ENCODE measurements at regions not wholly inside any gene's neighbourhood (a gene's known extent, or its start where the extent isn't known, plus 50 kb on each side); places are given as distances from the start of the nearest gene placed in this dataset.
A peak's percentile ranks its signal among the peaks of the same experiment; 100 is the strongest.

DNA sequence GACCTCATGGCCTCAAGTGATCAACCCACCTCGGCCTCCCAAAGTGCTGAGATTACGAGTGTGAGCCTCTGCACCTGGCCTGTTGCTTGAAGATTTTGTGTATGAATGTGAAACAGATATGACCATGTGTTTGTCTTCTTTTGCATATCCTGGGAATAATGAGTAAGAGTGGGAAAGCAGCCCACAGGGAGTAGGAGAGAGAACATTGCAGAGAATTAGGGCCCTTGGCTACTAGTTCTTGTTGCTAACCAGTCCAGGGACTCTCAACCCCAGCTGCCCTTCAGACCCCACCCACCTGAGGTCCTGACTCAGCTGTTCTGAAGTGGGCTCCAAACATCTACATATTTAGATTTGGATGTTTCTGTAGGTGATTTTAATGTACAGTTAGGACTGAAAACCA is 125.5 kb downstream of the MTX3 start:
- no peak for DNase-seq
- Mint-ChIP-seq H3K27me3 (peaks cover 8% of the 10 kb centered on the region), H3K36me3 (peaks cover 2% of the 10 kb centered on the region), H3K4me3 (no peak overlapping the region), H3K9me3 (no peaks in the 10 kb centered on the region), H3K27ac (no peak overlapping the region), H3K4me1 (ENCODE audit: low read depth) (no peaks in the 10 kb centered on the region)
- ChIA-PET POLR2A (no interaction called here), CTCF (interaction anchor here (1.4 kb wide), 1 partner anchor 13 kb away, joined by 3 read pairs; no protein-coding TSS in a partner anchor)
- intact Hi-C loops (cut with micrococcal nuclease): no loop called here

DNA sequence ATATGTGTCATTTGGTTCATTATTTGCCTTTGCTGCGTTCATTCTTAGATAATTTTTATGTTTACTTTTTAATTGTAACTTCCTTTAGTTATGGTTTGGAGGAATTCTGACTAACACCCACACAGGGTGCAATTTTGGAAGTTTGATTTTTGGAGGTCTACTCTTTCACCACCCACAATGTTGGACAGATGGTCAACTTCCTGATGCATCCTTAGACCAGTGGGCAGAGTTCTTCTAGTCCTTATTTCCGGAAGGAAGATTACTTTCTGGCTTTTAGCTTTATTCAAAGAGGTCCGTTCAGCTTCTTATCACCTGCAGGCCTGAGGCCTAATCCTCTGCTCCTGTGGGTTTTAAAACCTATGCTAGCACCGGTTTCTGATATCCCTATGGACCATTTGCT is 126.7 kb downstream of the MTX3 start:
- no peak overlapping the region for H3K4me3 Mint-ChIP-seq
- intact Hi-C loops (cut with micrococcal nuclease): no loop called here
- peaks cover 2% of the 10 kb centered on the region for H3K36me3 Mint-ChIP-seq
- H3K27ac Mint-ChIP-seq: no peak overlapping the region
- H3K27me3 Mint-ChIP-seq: peaks cover 5% of the 10 kb centered on the region
- DNase-seq: no peak
- no peaks in the 10 kb centered on the region for H3K9me3 Mint-ChIP-seq
- POLR2A ChIA-PET: no interaction called here
- CTCF ChIA-PET: interaction anchor here (1.0 kb wide), 2 partner anchors 9 to 10 kb away, joined by 3 read pairs; no protein-coding TSS in a partner anchor
- no peaks in the 10 kb centered on the region for H3K4me1 Mint-ChIP-seq (ENCODE audit: low read depth)

DNA sequence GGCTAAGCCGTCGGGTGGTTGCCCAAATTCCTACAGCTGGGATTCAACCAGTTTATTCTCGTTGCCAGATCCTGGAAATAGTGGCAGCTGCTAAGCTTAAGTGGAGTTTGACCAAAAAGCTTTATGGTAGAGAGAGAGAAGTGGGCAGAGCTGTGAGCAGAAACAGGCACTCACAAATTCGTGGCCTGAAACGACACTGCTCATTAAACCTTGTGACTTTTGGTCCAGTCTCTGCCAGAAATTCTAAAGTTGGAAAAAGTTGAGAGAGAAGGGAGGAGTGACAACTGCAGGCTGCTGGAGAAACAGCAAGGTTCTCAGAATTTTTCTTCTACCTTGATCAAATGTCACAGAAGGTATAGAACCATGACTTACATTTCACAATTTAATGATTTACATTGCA is 131.5 kb downstream of the MTX3 start:
- intact Hi-C loops (cut with micrococcal nuclease): loop anchor here (5.0 kb wide), 1 partner anchor 347 kb away; the partner anchor contains the start of gene HOMER1
- Mint-ChIP-seq H3K4me1 (ENCODE audit: low read depth) (peaks cover 3% of the 10 kb centered on the region), H3K36me3 (no peaks in the 10 kb centered on the region), H3K4me3 (no peak overlapping the region), H3K27me3 (peaks cover 4% of the 10 kb centered on the region), H3K27ac (no peak overlapping the region), H3K9me3 (no peaks in the 10 kb centered on the region)
- DNase-seq: no peak
- CTCF ChIA-PET: interaction anchor here (1.3 to 1.6 kb wide), 2 partner anchors 224 to 306 kb away, joined by 3 to 11 read pairs; no protein-coding TSS in a partner anchor
- POLR2A ChIA-PET: no interaction called here

DNA sequence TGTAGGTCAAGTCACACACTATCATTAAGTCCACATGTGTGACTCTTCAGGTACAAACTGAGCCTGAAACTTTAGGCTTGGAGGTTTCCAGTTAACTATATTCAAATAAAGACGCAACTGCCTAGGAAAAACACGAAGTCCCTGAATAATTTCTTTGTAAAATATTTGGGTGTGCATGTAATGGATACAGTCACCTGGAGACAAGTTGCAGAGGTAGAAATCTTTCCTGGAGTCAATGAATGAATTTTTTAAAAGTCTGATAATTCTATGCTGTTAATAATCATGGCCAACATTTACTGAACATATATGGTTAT is 132.7 kb downstream of the MTX3 start:
- ChIA-PET POLR2A (no interaction called here), CTCF (interaction anchor here (1.0 to 3.1 kb wide), 11 partner anchors 10 to 299 kb away, joined by 3 to 34 read pairs (median 4); no protein-coding TSS in a partner anchor)
- Mint-ChIP-seq H3K4me3 (no peak overlapping the region), H3K27ac (no peak overlapping the region), H3K9me3 (no peaks in the 10 kb centered on the region), H3K27me3 (peaks cover 7% of the 10 kb centered on the region), H3K4me1 (ENCODE audit: low read depth) (peaks cover 3% of the 10 kb centered on the region), H3K36me3 (no peaks in the 10 kb centered on the region)
- no peak for DNase-seq
- intact Hi-C loops (cut with micrococcal nuclease): loop anchor here (1.0 to 5.0 kb wide), 3 partner anchors 155 to 346 kb away; partner anchors contain the start of gene HOMER1

GRCh38 chr5:79857714-79858409 is 133.2 kb downstream of the MTX3 start:
- H3K4me1 Mint-ChIP-seq (ENCODE audit: low read depth): peaks cover 3% of the 10 kb centered on the region
- peaks cover 3% of the 10 kb centered on the region for H3K27me3 Mint-ChIP-seq
- H3K27ac Mint-ChIP-seq: no peak overlapping the region
- H3K4me3 Mint-ChIP-seq: no peak overlapping the region
- intact Hi-C loops (cut with micrococcal nuclease): loop anchor here (1.0 to 5.0 kb wide), 3 partner anchors 155 to 346 kb away; partner anchors contain the start of gene HOMER1
- H3K36me3 Mint-ChIP-seq: no peaks in the 10 kb centered on the region
- CTCF ChIA-PET: interaction anchor here (0.7 to 3.1 kb wide), 16 partner anchors 9 to 873 kb away, joined by 3 to 34 read pairs (median 4); partner anchors contain the start of gene ARSB
- no peaks in the 10 kb centered on the region for H3K9me3 Mint-ChIP-seq
- peak; percentile 87 for DNase-seq
- POLR2A ChIA-PET: no interaction called here

GRCh38 chr5:79856456-79857055 is 134.5 kb downstream of the MTX3 start:
- no peak overlapping the region for H3K4me3 Mint-ChIP-seq
- intact Hi-C loops (cut with micrococcal nuclease): loop anchor here (5.0 kb wide), 1 partner anchor 344 kb away; the partner anchor contains the start of gene HOMER1

GRCh38 chr5:79853676-79854418 is 137.2 kb downstream of the MTX3 start:
- Mint-ChIP-seq H3K4me1 (ENCODE audit: low read depth) (peaks cover 3% of the 10 kb centered on the region), H3K36me3 (no peaks in the 10 kb centered on the region), H3K27ac (no peak overlapping the region), H3K27me3 (peaks cover 3% of the 10 kb centered on the region), H3K4me3 (no peak overlapping the region), H3K9me3 (no peaks in the 10 kb centered on the region)
- peak; percentile 63 for DNase-seq
- POLR2A ChIA-PET: no interaction called here
- intact Hi-C loops (cut with micrococcal nuclease): no loop called here
- CTCF ChIA-PET: interaction anchor here (1.0 to 1.5 kb wide), 5 partner anchors 10 to 295 kb away, joined by 3 to 5 read pairs (median 3); no protein-coding TSS in a partner anchor

More at GRCh38 chr5:79856456-79857055, 134.5 kb downstream of the MTX3 start:
- Mint-ChIP-seq H3K9me3 (no peaks in the 10 kb centered on the region), H3K4me1 (ENCODE audit: low read depth) (peaks cover 3% of the 10 kb centered on the region), H3K36me3 (no peaks in the 10 kb centered on the region), H3K27me3 (peaks cover 3% of the 10 kb centered on the region), H3K27ac (no peak overlapping the region)
- POLR2A ChIA-PET: no interaction called here
- DNase-seq: no peak
- CTCF ChIA-PET: interaction anchor here (1.2 to 3.1 kb wide), 5 partner anchors 11 to 280 kb away, joined by 3 to 34 read pairs (median 4); no protein-coding TSS in a partner anchor

DNA sequence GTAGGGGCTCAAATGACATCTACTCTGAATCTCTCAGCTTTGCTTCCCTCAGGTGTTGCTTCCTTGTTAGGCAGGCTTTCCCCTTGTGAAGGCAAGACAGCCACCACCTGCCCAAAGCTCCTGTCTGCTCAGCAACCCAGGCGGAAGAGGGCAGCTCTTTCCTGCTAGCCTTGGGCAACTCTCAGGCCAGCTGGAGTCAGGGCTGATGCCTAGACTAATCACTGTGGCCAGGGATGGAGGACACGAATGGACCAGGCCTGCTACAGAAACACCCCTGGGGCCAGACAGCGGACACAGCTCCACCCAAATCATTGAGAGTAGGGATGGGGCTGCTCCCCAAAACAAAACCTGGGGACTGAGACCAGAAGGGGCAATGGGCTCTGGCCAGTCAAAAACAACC is 138.0 kb downstream of the MTX3 start:
- DNase-seq: no peak
- intact Hi-C loops (cut with micrococcal nuclease): no loop called here
- no peak overlapping the region for H3K27ac Mint-ChIP-seq
- CTCF ChIA-PET: interaction anchor here (1.0 to 1.5 kb wide), 3 partner anchors 13 to 294 kb away, joined by 3 to 5 read pairs (median 4); no protein-coding TSS in a partner anchor
- no peaks in the 10 kb centered on the region for H3K9me3 Mint-ChIP-seq
- peaks cover 4% of the 10 kb centered on the region for H3K4me1 Mint-ChIP-seq (ENCODE audit: low read depth)
- peaks cover 5% of the 10 kb centered on the region for H3K27me3 Mint-ChIP-seq
- no peak overlapping the region for H3K4me3 Mint-ChIP-seq
- POLR2A ChIA-PET: no interaction called here
- no peaks in the 10 kb centered on the region for H3K36me3 Mint-ChIP-seq

GRCh38 chr5:79851391-79851863 is 139.6 kb downstream of the MTX3 start:
- Mint-ChIP-seq H3K36me3 (no peaks in the 10 kb centered on the region), H3K9me3 (no peaks in the 10 kb centered on the region), H3K27me3 (peaks cover 15% of the 10 kb centered on the region), H3K27ac (no peak overlapping the region), H3K4me3 (no peak overlapping the region), H3K4me1 (ENCODE audit: low read depth) (peaks cover 2% of the 10 kb centered on the region)
- ChIA-PET POLR2A (no interaction called here), CTCF (no interaction called here)
- DNase-seq: no peak
- intact Hi-C loops (cut with micrococcal nuclease): no loop called here

- Mint-ChIP-seq H3K27me3 (peaks cover 15% of the 10 kb centered on the region), H3K9me3 (no peaks in the 10 kb centered on the region), H3K4me3 (no peak overlapping the region), H3K36me3 (no peaks in the 10 kb centered on the region), H3K4me1 (ENCODE audit: low read depth) (peaks cover 5% of the 10 kb centered on the region), H3K27ac (no peak overlapping the region)
- ChIA-PET CTCF (no interaction called here), POLR2A (no interaction called here)
- intact Hi-C loops (cut with micrococcal nuclease): no loop called here
- DNase-seq: no peak
Observed at GRCh38 chr5:79850941-79851340, 140.1 kb downstream of the MTX3 start.

DNA sequence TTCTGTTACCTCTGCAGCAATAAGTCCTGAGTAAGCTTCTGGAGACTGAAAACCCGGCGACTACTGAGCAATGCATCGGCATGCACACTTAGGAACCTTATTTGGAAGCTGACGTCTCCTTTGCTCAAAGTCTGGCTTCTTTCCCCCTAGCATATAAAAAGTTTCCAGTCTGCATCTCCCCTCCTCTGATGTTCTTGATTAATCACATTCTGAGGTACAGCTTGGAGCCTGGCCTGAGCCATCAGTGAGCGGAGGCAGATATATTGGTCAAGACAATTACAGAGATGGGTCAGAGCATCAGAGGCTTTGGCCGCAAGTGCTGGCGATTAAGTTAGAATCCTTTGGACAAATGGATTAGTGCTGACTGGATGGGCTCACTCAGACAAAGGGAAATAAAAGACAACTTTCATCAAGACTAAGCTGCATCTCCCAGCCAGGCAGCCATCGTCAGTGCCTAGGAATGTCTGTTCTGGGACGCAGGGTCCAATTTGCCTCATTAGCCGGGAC is 140.7 kb downstream of the MTX3 start:
- Mint-ChIP-seq H3K9me3 (no peaks in the 10 kb centered on the region), H3K27ac (no peak overlapping the region), H3K4me3 (no peak overlapping the region), H3K36me3 (no peaks in the 10 kb centered on the region), H3K4me1 (ENCODE audit: low read depth) (peaks cover 11% of the 10 kb centered on the region), H3K27me3 (peaks cover 15% of the 10 kb centered on the region)
- intact Hi-C loops (cut with micrococcal nuclease): no loop called here
- POLR2A ChIA-PET: no interaction called here
- CTCF ChIA-PET: no interaction called here
- no peak for DNase-seq

Measured in activated CD4-positive, alpha-beta memory T cell treated with anti-CD3 and anti-CD28 coated beads for 36 hours (primary cell).